Activated T-cell treated with anti-CD3 and anti-CD28 coated beads for 48 hours (primary cell): ENCODE measurements at regions not wholly inside any gene's neighbourhood (a gene's known extent, or its start where the extent isn't known, plus 50 kb on each side); places are given as distances from the start of the nearest gene placed in this dataset.

Experiments used
- DNase-seq: peaks from one replicate; pipeline ENCODE4 v3.0.0-alpha.2; 2020; ENCODE audit warnings: low read depth

DNA sequence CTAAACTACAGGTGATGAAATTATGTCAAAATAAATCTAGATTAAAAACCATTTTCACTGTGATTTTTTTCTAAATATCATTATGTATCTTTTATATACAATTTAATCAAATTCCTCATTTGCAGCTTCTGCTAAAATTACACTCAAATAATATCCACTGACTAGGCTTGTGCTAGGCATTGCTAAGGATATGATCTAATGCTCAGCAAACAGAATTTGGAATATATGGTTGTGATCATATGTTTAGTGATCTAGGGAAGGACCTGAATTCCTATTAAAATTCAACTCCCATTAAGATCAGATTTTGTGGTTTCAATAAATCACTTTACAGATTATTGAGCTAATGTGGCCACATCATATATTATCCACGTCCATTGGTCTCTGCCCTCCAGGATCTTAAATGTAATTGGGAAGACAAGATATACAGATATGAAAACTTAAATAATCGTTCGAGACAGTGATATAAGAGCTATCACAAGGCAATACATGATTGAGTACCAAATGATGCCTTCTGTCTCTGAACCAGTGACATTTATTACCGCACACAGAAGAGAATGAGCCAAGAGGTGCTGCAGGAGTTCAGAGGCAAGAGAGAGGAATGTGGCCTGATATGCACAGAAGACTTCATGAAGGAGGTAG, 206.0 kb upstream of the RPS6KA3 start:
- no peak for DNase-seq

GRCh38 chrX:20472148-20472547, 205.4 kb upstream of the RPS6KA3 start:
- no peak for DNase-seq

GRCh38 chrX:20471483-20471882, 204.8 kb upstream of the RPS6KA3 start:
- no peak for DNase-seq

GRCh38 chrX:20463296-20464075, 196.8 kb upstream of the RPS6KA3 start:
- no peak for DNase-seq

GRCh38 chrX:20461576-20461975, 194.9 kb upstream of the RPS6KA3 start:
- DNase-seq, result no peak

DNA sequence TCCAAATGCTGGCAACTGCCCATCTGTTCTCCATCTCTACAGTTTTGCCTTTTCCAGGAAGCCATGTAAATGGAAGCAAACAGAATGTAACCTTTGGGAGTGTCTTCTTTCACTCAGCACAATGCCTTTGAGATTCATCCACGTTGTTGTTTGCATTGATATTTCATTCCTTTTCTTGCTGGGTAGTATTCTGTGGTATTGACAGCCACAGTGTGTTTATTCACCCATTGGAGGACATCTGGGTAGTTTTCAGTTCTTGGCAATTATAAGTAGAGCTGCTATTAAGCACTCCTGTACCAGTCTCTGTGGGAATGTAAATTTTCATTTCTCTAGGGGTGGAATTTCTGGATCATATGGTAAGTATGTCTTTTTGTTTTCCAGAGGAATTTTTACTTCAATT, 194.3 kb upstream of the RPS6KA3 start:
- no peak for DNase-seq

- no peak for DNase-seq
Measured at GRCh38 chrX:20459410-20460350, 193.0 kb upstream of the RPS6KA3 start.

GRCh38 chrX:20456971-20457370, 190.3 kb upstream of the RPS6KA3 start:
- DNase-seq, result no peak

GRCh38 chrX:20455001-20455400, 188.3 kb upstream of the RPS6KA3 start:
- no peak for DNase-seq

- DNase-seq, result no peak
Measured at GRCh38 chrX:20454117-20454516, 187.4 kb upstream of the RPS6KA3 start.

- no peak for DNase-seq
Measured at GRCh38 chrX:20452487-20452886, 185.8 kb upstream of the RPS6KA3 start.

DNA sequence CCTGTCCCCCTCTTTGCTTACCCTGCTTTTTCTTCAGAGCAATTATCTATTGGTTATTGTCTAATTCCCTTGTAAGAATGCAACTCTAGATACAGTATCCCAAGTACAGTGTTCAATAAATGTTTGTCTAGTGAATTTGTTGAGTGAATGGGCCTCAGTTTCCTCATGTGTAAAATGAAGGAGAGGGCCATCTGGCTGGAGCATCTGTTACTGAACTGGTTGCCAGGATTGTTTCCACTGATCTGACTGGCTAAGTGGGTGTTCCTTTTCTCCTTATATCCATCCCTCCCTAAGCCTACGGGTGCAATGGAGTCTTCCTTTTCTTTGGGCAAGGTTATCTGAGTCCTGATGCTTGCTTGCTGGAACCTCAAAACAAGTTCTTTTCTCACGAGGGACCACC, 185.2 kb upstream of the RPS6KA3 start:
- no peak for DNase-seq

DNA sequence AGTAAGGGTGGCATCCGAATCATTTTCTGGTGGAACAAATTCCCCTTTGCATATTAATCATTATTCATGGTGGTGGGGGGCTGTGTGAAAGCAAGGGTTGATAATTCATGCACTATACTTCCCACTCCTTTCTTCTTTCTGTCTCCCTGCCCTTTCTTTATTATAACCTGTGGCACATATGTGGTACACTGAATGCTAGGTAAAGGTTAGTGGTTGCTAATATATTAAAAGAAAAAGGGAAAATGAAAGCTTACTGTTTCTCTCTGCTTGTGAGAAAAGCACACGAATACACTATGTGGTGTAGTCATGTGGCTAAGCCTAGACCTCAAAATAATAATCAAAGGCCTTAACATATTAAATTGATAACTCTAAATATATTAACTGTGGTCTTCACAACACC, 178.4 kb upstream of the RPS6KA3 start:
- DNase-seq, result no peak

DNA sequence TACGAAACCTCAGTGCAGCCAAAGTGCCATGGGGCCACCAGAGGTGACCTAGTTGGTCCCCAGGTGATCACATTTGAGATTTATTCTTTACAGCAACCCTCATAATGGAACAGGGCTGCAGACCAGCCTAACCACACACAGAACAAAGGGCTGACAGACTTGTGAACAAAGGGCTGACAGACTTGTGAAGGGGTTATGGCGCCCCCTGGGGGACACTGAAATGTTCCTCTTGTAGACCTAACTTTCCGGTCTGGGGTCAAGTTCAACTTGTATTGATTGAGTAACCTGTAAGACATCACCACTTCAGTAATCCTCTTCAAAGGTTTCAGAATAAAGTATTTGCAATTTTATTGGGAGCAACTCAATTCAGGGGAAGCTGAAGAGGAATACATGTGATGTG, 175.9 kb upstream of the RPS6KA3 start:
- peak; percentile 69 for DNase-seq

- no peak for DNase-seq
Measured at GRCh38 chrX:20441123-20441522, 174.4 kb upstream of the RPS6KA3 start.

DNA sequence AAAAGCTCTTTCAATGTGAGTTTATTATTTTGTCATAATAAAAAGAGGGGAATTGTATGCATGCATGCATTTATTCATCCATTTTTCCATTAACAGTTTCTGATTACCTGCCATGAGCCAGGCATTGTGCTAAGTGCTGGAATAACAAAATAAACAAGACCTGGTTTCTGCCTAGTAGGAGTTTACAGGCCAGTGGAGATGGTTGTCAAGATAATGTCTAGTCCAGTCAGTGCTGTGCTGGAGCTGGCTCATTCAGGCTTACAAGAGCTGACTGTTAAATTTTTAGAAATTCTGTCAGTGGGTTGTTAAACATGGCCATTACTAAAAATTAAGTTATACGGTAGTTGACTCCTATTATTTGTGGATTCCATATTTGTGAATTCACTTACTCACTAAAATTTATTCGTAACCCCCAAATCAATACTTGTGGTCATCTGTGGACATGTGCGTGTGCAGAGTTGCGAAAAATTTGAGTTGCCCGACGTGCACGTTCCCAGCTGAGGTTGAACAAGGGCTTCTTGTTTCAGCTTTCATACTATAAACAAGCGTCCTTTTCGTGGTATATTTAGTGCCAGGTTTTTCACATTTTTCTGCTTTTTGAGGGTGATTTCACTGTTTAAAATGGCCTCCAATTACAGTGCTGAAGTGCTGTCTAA, 172.3 kb upstream of the RPS6KA3 start:
- DNase-seq, result no peak

DNA sequence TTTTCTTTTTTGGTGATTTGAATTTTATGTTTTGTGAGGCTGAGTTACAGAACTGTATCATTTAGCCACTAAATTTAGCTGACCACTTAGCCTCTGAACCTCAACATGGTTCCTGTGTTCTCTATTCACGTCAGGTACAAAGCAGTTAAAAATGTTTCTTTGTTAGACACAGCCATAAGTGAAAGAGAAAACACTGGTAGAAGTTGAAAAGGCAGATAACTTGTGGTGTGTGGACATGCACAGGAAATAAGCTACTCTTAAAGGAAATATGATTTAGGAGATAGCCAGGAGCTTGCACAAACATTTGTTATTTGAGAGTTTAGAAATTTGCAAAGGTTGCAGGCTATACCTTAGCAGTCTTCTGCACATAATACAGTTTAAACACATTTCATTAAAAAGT, 171.0 kb upstream of the RPS6KA3 start:
- DNase-seq, result no peak

DNA sequence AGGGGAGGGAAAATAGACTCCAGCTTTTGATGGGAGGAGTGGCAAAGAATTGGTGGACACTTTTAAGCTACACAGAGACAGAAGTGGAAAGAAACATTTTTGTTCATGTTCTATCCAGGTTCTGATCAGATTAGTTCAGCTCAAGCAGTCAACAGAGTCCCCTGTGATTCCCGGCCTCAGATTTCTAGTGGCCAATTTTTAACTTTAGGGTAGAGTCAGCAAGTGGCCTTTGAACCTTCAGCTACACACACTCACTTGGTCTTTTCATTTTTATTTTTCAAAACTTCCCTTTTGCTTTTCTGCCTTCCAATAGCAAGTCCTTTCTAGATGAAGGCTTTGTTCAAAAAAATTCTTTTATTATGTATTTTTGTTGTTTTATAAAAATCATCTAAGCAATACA, 169.2 kb upstream of the RPS6KA3 start:
- no peak for DNase-seq

- no peak for DNase-seq
Measured at GRCh38 chrX:20434986-20435385, 168.3 kb upstream of the RPS6KA3 start.

GRCh38 chrX:20433388-20433775, 166.7 kb upstream of the RPS6KA3 start:
- DNase-seq, result no peak

DNA sequence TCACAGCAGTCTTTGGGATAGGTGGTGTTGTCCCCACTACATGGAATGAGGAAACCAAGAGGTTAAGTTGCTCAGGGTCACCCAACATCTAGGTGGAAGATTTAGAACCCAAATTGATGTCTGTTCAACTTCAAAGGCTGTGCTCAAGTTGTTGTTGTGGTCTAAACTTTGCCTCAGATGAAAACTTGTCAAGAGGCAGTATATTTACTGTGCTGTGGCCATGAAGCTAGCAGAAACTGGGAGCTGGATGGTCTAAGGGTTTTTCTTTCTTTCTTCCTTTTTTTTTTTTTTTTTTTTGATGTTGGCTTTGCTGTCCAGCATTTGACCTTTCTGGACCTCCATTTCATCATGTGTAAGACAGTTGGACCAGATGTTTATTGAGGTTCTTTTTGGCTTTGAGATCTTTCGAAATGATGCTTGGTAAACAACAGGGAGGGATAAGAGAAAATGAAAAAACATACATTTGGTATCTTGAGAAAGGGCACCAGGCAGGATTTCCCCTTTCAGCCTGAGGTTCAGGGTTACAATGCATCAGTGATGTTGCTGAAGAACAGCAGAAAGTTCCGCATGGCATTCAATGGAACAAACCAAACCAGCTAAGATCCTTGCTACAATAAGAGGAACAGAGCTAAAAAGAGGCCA, 166.2 kb upstream of the RPS6KA3 start:
- DNase-seq, result no peak

DNA sequence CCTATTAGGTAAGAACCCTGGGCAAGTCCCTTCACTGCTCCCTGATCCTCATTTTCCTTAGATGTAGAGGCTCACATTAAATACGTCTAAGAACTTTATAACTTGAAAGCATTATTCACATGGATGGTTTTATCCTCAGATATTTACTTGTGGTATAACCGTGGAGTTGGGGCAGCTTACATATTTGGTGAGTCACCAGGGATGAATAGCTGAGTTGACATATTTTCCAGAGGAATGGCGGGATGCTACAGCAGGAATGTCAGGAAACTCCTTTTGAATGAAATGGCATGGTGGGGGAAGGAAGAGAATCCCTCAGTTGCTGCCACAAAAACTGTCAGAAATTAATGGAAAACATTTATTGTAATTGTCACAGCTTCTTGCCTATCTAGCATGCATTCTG, 165.3 kb upstream of the RPS6KA3 start:
- no peak for DNase-seq
